ENCODE measurements at regions not wholly inside any gene's neighbourhood (a gene's known extent, or its start where the extent isn't known, plus 50 kb on each side); places are given as distances from the start of the nearest gene placed in this dataset.

DNA sequence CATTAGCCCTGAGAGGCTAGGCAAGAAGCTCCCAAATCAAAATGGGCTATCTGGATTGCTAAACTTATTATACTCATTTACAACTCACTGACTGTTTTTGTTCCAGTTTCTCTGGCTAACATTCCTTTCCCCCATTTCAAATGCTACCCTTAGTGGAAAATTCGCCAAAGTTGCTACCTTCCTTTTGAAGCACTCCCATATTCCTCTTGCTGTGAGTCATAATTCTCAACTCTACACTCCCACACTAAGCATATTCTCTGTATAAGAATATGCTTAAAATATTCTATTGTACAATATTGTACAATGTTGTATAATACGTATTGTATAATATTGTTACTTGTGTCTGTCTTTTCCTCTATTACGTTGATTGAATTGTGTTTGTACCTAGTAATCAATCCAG lies 398.6 kb downstream of the PYDC2 start:
- Mint-ChIP-seq H3K27ac (no peak overlapping the region), H3K27me3 (no peaks in the 10 kb centered on the region)

DNA sequence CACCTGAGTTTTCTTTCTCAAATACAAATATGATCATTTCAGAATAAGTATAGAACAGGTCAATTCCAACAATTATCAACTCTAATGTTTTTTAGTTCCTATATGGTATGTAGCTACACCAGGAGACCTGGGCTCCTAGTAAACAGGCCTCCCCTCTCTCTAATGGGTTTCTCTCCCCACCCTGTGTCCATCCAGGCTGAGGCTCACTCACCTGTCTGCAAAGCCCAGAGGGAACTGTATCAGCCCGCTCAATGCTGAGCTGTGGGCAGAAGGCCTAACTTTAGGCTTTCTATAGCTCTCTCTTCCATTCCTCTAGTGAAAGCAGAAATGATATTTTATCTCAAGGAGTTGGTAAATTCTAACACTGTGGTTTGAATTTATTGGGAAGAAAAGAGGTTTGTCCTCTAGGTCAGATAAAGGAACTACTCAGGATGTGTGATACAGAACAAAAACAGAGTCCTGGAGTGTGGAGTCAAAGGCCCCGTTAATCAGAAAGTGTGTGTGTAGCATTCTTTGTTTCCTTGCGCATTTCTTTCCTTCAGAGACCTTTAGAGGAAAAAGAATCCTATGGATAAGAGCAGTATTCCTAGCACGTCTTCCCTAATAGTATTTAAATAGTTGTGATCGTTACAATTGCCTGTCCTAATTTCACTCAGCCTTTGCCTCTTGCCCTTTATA lies 408.9 kb downstream of the PYDC2 start:
- H3K9me3 Mint-ChIP-seq = peaks cover 0 to 19% (median 0%) of the 10 kb centered on the region in 11 donors
- H3K27me3 Mint-ChIP-seq = no peaks in the 10 kb centered on the region
- H3K4me3 Mint-ChIP-seq = no peak overlapping the region
- intact Hi-C loops (cut with micrococcal nuclease) = no loop called here
- no peak overlapping the region for H3K27ac Mint-ChIP-seq
- H3K4me3 ChIP-seq (ENCODE audit: low read length) = no peak overlapping the region
- H3K36me3 Mint-ChIP-seq = no peaks in the 10 kb centered on the region
- ChIA-PET CTCF (no interaction called here), POLR2A (no interaction called here)
- no peak overlapping the region for H3K27ac ChIP-seq (ENCODE audit: low read depth, low read length)
- no peaks in the 10 kb centered on the region for H3K4me1 Mint-ChIP-seq
- H3K9me3 ChIP-seq (ENCODE audit: control insufficient read depth in 2 of 3, low read length in 3 of 3) = no peaks in the 10 kb centered on the region
- no peaks in the 10 kb centered on the region for H3K27me3 ChIP-seq (ENCODE audit: control insufficient read depth in 2 of 2, insufficient read depth in 2 of 2, low read length in 2 of 2)
- ATAC-seq (no peak), DNase-seq (no peak)
- H3K36me3 ChIP-seq (ENCODE audit: control insufficient read depth in 2 of 3, insufficient read depth in 3 of 3, low read length in 3 of 3) = no peaks in the 10 kb centered on the region
- H3K4me1 ChIP-seq (ENCODE audit: control insufficient read depth in 2 of 2, insufficient read depth in 2 of 2, low read length in 2 of 2) = no peaks in the 10 kb centered on the region

More for the DNA sequence above, 398.6 kb downstream of the PYDC2 start:
- H3K4me3 Mint-ChIP-seq = no peak overlapping the region
- Histone ChIP-seq H3K4me1 (ENCODE audit: control insufficient read depth in 2 of 2, insufficient read depth in 2 of 2, low read length in 2 of 2) (no peaks in the 10 kb centered on the region), H3K9me3 (ENCODE audit: control insufficient read depth in 2 of 3, low read length in 3 of 3) (no peaks in the 10 kb centered on the region), H3K27ac (ENCODE audit: low read depth, low read length) (no peak overlapping the region), H3K36me3 (ENCODE audit: control insufficient read depth in 2 of 3, insufficient read depth in 3 of 3, low read length in 3 of 3) (no peaks in the 10 kb centered on the region), H3K4me3 (ENCODE audit: low read length) (no peak overlapping the region), H3K27me3 (ENCODE audit: control insufficient read depth in 2 of 2, insufficient read depth in 2 of 2, low read length in 2 of 2) (no peaks in the 10 kb centered on the region)
- H3K36me3 Mint-ChIP-seq = no peaks in the 10 kb centered on the region
- DNase-seq (no peak), ATAC-seq (no peak)
- H3K9me3 Mint-ChIP-seq = peaks cover 0 to 20% (median 8%) of the 10 kb centered on the region in 11 donors
- ChIA-PET CTCF (no interaction called here), POLR2A (no interaction called here)
- H3K4me1 Mint-ChIP-seq = no peaks in the 10 kb centered on the region
- intact Hi-C loops (cut with micrococcal nuclease) = no loop called here

DNA sequence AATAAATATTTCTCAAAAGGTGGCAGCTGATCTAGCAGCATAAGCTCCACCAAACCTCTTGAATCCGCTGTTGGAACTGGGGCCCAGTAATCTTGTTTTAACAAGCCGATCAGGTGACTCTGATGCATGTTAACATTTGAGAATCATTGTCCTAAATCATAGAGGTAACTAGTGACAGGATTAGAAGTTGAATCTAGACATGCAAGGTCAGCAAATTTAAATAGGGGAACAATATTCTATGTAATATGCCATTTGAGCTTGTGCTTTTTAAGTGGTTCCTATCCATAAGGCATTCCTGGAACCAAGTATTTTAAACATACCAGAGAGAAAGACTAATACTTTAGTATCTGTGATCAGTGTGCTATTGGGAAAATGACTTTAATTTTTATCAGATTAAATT lies 412.8 kb downstream of the PYDC2 start:
- Histone ChIP-seq H3K27me3 (ENCODE audit: control insufficient read depth in 2 of 2, insufficient read depth in 2 of 2, low read length in 2 of 2) (no peaks in the 10 kb centered on the region), H3K4me3 (ENCODE audit: low read length) (no peak overlapping the region), H3K9me3 (ENCODE audit: control insufficient read depth in 2 of 3, low read length in 3 of 3) (no peaks in the 10 kb centered on the region), H3K36me3 (ENCODE audit: control insufficient read depth in 2 of 3, insufficient read depth in 3 of 3, low read length in 3 of 3) (no peaks in the 10 kb centered on the region), H3K4me1 (ENCODE audit: control insufficient read depth in 2 of 2, insufficient read depth in 2 of 2, low read length in 2 of 2) (no peaks in the 10 kb centered on the region), H3K27ac (ENCODE audit: low read depth, low read length) (no peak overlapping the region)
- Mint-ChIP-seq H3K4me3 (no peak overlapping the region), H3K4me1 (no peaks in the 10 kb centered on the region), H3K9me3 (peaks cover 0 to 4% (median 0%) of the 10 kb centered on the region in 11 donors), H3K27ac (no peak overlapping the region), H3K27me3 (no peaks in the 10 kb centered on the region), H3K36me3 (no peaks in the 10 kb centered on the region)
- intact Hi-C loops (cut with micrococcal nuclease) = no loop called here
- ChIA-PET CTCF (no interaction called here), POLR2A (no interaction called here)
- no peak for ATAC-seq
- DNase-seq = no peak

DNA sequence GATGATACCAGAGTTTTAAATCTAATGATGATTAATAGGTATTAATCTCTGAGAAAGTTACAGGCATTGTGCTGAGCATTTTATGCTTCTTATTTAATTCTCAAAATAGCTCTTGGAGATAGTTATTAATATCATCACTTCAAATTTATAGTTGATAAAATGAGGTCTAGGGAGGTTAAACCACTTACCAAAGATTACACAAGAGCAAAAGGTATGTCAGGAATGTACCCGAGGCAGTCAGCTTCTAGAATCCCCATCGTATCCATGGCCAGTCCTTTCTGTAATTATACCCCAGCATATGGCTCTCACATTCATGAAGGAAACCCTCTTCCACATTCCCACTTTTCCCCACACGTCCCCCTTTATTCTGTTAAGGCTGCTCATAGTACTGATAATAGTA lies 421.3 kb downstream of the PYDC2 start:
- CTCF ChIA-PET = no interaction called here
- intact Hi-C loops (cut with micrococcal nuclease) = no loop called here

DNA sequence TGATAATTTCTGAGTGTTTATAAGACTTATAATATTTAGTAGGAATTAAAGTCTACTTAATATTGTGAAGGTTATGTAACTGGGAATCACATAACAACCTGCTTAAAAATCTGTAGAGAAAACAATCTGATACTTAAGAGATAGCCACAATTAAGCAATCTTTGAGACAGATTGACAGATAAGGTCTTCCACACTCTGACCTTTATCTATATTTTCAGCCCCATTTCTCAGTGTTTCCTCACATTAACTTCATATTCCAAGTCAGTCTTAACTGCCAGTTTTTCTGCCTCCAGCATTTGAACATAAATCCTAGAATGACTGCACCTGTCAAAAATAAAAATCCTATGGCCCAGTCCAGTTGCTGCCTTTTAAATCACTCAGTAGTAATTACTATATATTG lies 423.2 kb downstream of the PYDC2 start:
- H3K4me1 ChIP-seq (ENCODE audit: control insufficient read depth in 2 of 2, insufficient read depth in 2 of 2, low read length in 2 of 2) = no peaks in the 10 kb centered on the region
- no peaks in the 10 kb centered on the region for H3K36me3 ChIP-seq (ENCODE audit: control insufficient read depth in 2 of 3, insufficient read depth in 3 of 3, low read length in 3 of 3)
- no peak overlapping the region for H3K4me3 Mint-ChIP-seq
- intact Hi-C loops (cut with micrococcal nuclease) = no loop called here
- H3K9me3 Mint-ChIP-seq = peaks cover 0 to 4% (median 0%) of the 10 kb centered on the region in 11 donors
- no peak overlapping the region for H3K27ac ChIP-seq (ENCODE audit: low read depth, low read length)
- H3K27me3 ChIP-seq (ENCODE audit: control insufficient read depth in 2 of 2, insufficient read depth in 2 of 2, low read length in 2 of 2) = no peaks in the 10 kb centered on the region
- H3K36me3 Mint-ChIP-seq = no peaks in the 10 kb centered on the region
- H3K4me3 ChIP-seq (ENCODE audit: low read length) = no peak overlapping the region
- ChIA-PET CTCF (no interaction called here), POLR2A (no interaction called here)
- no peaks in the 10 kb centered on the region for H3K27me3 Mint-ChIP-seq
- H3K9me3 ChIP-seq (ENCODE audit: control insufficient read depth in 2 of 3, low read length in 3 of 3) = no peaks in the 10 kb centered on the region
- DNase-seq = no peak
- no peaks in the 10 kb centered on the region for H3K4me1 Mint-ChIP-seq
- H3K27ac Mint-ChIP-seq = no peak overlapping the region
- no peak for ATAC-seq

More for the DNA sequence above, 421.3 kb downstream of the PYDC2 start:
- Mint-ChIP-seq H3K4me3 (no peak overlapping the region), H3K36me3 (no peaks in the 10 kb centered on the region), H3K9me3 (peaks cover 0 to 4% (median 0%) of the 10 kb centered on the region in 11 donors), H3K4me1 (no peaks in the 10 kb centered on the region), H3K27me3 (no peaks in the 10 kb centered on the region), H3K27ac (no peak overlapping the region)
- ATAC-seq = no peak
- no peaks in the 10 kb centered on the region for H3K36me3 ChIP-seq (ENCODE audit: control insufficient read depth in 2 of 3, insufficient read depth in 3 of 3, low read length in 3 of 3)
- no peaks in the 10 kb centered on the region for H3K4me1 ChIP-seq (ENCODE audit: control insufficient read depth in 2 of 2, insufficient read depth in 2 of 2, low read length in 2 of 2)
- POLR2A ChIA-PET = no interaction called here
- no peaks in the 10 kb centered on the region for H3K27me3 ChIP-seq (ENCODE audit: control insufficient read depth in 2 of 2, insufficient read depth in 2 of 2, low read length in 2 of 2)
- H3K4me3 ChIP-seq (ENCODE audit: low read length) = no peak overlapping the region
- no peak overlapping the region for H3K27ac ChIP-seq (ENCODE audit: low read depth, low read length)
- no peak for DNase-seq
- no peaks in the 10 kb centered on the region for H3K9me3 ChIP-seq (ENCODE audit: control insufficient read depth in 2 of 3, low read length in 3 of 3)

DNA sequence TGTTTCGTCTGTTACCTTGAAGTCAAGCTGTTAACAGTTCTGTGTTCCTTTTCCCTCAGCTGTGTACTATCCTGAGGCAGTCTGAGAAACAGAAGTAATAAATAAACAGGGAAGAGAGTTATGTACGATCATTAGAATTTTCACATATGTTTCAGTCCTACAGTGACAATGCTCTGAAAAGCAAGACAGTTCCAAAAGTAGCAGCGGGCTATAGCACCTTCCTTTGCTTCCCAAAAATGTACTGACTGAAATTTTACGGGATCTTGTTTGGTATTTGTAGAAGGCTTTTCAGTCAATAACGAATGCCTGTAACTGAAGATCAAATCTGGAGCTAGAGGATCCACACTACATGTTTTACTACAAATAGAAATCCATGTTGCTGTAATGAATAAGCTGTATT lies 428.1 kb downstream of the PYDC2 start:
- Histone ChIP-seq H3K4me3 (ENCODE audit: low read length) (no peak overlapping the region), H3K27ac (ENCODE audit: low read depth, low read length) (no peak overlapping the region), H3K27me3 (ENCODE audit: control insufficient read depth in 2 of 2, insufficient read depth in 2 of 2, low read length in 2 of 2) (no peaks in the 10 kb centered on the region), H3K4me1 (ENCODE audit: control insufficient read depth in 2 of 2, insufficient read depth in 2 of 2, low read length in 2 of 2) (no peaks in the 10 kb centered on the region), H3K36me3 (ENCODE audit: control insufficient read depth in 2 of 3, insufficient read depth in 3 of 3, low read length in 3 of 3) (no peaks in the 10 kb centered on the region), H3K9me3 (ENCODE audit: control insufficient read depth in 2 of 3, low read length in 3 of 3) (no peaks in the 10 kb centered on the region)
- no peak for ATAC-seq
- peaks cover 0 to 8% (median 0%) of the 10 kb centered on the region in 11 donors for H3K9me3 Mint-ChIP-seq
- POLR2A ChIA-PET = no interaction called here
- H3K27ac Mint-ChIP-seq = no peak overlapping the region
- H3K27me3 Mint-ChIP-seq = no peaks in the 10 kb centered on the region
- CTCF ChIA-PET = no interaction called here
- DNase-seq = no peak
- intact Hi-C loops (cut with micrococcal nuclease) = no loop called here
- no peak overlapping the region for H3K4me3 Mint-ChIP-seq
- no peaks in the 10 kb centered on the region for H3K4me1 Mint-ChIP-seq
- no peaks in the 10 kb centered on the region for H3K36me3 Mint-ChIP-seq

DNA sequence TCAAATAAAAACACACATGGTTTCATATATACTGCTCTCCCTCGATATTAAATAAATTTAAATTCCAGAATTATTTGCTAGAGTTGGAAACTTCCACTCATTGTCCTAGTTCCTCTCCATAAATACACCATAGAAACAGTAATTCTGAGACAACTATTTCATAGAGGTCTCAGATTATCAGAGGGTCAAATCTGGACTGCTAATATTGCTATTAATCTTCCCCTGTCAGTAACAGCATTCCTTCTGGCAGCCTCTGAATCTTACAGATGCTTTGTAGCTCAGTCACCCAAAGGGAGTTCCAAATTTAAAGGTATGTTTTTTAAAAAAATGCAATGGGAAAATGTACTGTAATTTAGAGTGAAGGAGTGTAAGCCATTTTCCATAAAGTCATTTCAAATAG lies 428.8 kb downstream of the PYDC2 start:
- Mint-ChIP-seq H3K9me3 (peaks cover 0 to 8% (median 0%) of the 10 kb centered on the region in 11 donors), H3K36me3 (no peaks in the 10 kb centered on the region), H3K4me1 (no peaks in the 10 kb centered on the region), H3K27ac (no peak overlapping the region), H3K4me3 (no peak overlapping the region), H3K27me3 (no peaks in the 10 kb centered on the region)
- no peak overlapping the region for H3K4me3 ChIP-seq (ENCODE audit: low read length)
- H3K36me3 ChIP-seq (ENCODE audit: control insufficient read depth in 2 of 3, insufficient read depth in 3 of 3, low read length in 3 of 3) = no peaks in the 10 kb centered on the region
- H3K9me3 ChIP-seq (ENCODE audit: control insufficient read depth in 2 of 3, low read length in 3 of 3) = no peaks in the 10 kb centered on the region
- no peak overlapping the region for H3K27ac ChIP-seq (ENCODE audit: low read depth, low read length)
- H3K27me3 ChIP-seq (ENCODE audit: control insufficient read depth in 2 of 2, insufficient read depth in 2 of 2, low read length in 2 of 2) = no peaks in the 10 kb centered on the region
- ChIA-PET CTCF (no interaction called here), POLR2A (no interaction called here)
- intact Hi-C loops (cut with micrococcal nuclease) = no loop called here
- ATAC-seq (no peak), DNase-seq (no peak)
- H3K4me1 ChIP-seq (ENCODE audit: control insufficient read depth in 2 of 2, insufficient read depth in 2 of 2, low read length in 2 of 2) = no peaks in the 10 kb centered on the region

Measured in naive thymus-derived CD4-positive, alpha-beta T cell (primary cell).